NCI-H146 treated with DMSO at 0.1 percent for 48 hours (cell line): ENCODE measurements at regions not wholly inside any gene's neighbourhood (a gene's known extent, or its start where the extent isn't known, plus 50 kb on each side); places are given as distances from the start of the nearest gene placed in this dataset.
A peak's percentile ranks its signal among the peaks of the same experiment; 100 is the strongest.

Experiments used
- DNase-seq: peaks from one replicate; lab custom pipeline; 2025; ENCODE audit not compliant: unreplicated experiment; lab: John Stamatoyannopoulos, UW

GRCh38 chr4:15226203-15226602 lies 201.6 kb upstream of the C1QTNF7 start:
- DNase-seq, result no peak

GRCh38 chr4:15231265-15232091 lies 196.4 kb upstream of the C1QTNF7 start:
- DNase-seq, result peak; percentile 49

GRCh38 chr4:15232366-15233263 lies 195.2 kb upstream of the C1QTNF7 start:
- no peak for DNase-seq

GRCh38 chr4:15233264-15233597 lies 194.6 kb upstream of the C1QTNF7 start:
- no peak for DNase-seq

- DNase-seq, result no peak
Observed at GRCh38 chr4:15233626-15234025, 194.2 kb upstream of the C1QTNF7 start.

- no peak for DNase-seq
Observed at GRCh38 chr4:15234116-15234855, 193.5 kb upstream of the C1QTNF7 start.

GRCh38 chr4:15234856-15235126 lies 193.0 kb upstream of the C1QTNF7 start:
- no peak for DNase-seq

- no peak for DNase-seq
Observed at GRCh38 chr4:15235135-15235534, 192.7 kb upstream of the C1QTNF7 start.

- DNase-seq, result no peak
Observed at GRCh38 chr4:15237648-15238230, 190.1 kb upstream of the C1QTNF7 start.

GRCh38 chr4:15238720-15239119 lies 189.1 kb upstream of the C1QTNF7 start:
- DNase-seq, result no peak

GRCh38 chr4:15239866-15240265 lies 188.0 kb upstream of the C1QTNF7 start:
- DNase-seq, result no peak

- no peak for DNase-seq
Observed at GRCh38 chr4:15240764-15241163, 187.1 kb upstream of the C1QTNF7 start.

GRCh38 chr4:15242021-15242420 lies 185.8 kb upstream of the C1QTNF7 start:
- no peak for DNase-seq

- DNase-seq, result no peak
Observed at GRCh38 chr4:15244354-15244753, 183.5 kb upstream of the C1QTNF7 start.

GRCh38 chr4:15245006-15245530 lies 182.8 kb upstream of the C1QTNF7 start:
- DNase-seq, result no peak

- no peak for DNase-seq
Observed at GRCh38 chr4:15250021-15250441, 177.8 kb upstream of the C1QTNF7 start.

GRCh38 chr4:15253349-15253748 lies 174.5 kb upstream of the C1QTNF7 start:
- DNase-seq, result no peak

GRCh38 chr4:15254236-15254880 lies 173.5 kb upstream of the C1QTNF7 start:
- no peak for DNase-seq

GRCh38 chr4:15255537-15255936 lies 172.3 kb upstream of the C1QTNF7 start:
- no peak for DNase-seq

- DNase-seq, result no peak
Observed at GRCh38 chr4:15260758-15261157, 167.1 kb upstream of the C1QTNF7 start.

- no peak for DNase-seq
Observed at GRCh38 chr4:15262396-15262795, 165.4 kb upstream of the C1QTNF7 start.
